Right atrium auricular region (tissue), 2 donors: ENCODE measurements at regions not wholly inside any gene's neighbourhood (a gene's known extent, or its start where the extent isn't known, plus 50 kb on each side); places are given as distances from the start of the nearest gene placed in this dataset.

Experiments used
- DNase-seq: peaks from one replicate; pipeline ENCODE4 v3.0.0-alpha.2; 2019; ENCODE audit warnings: low spot score
- H3K27ac ChIP-seq, 2 donors: fragments of 200-600 bp; sonication (generic); 1 replicate in 1 of 2; 2 replicates in 1 of 2; pipeline ENCODE4 v1.5.1; 2016 to 2019
- H3K27me3 ChIP-seq, 2 donors: fragments of 200-600 bp; sonication (generic); one replicate each; pipeline versions ENCODE4 v1.5.1 to v1.6.0; 2017 to 2019
- H3K36me3 ChIP-seq: fragments of 200-600 bp; sonication (generic); one replicate; pipeline ENCODE4 v1.5.1; 2016
- H3K4me1 ChIP-seq, 2 donors: fragments of 200-600 bp; sonication (generic); one replicate each; pipeline versions ENCODE4 v1.5.1 to v1.6.0; 2017 to 2019
- H3K4me3 ChIP-seq, 2 donors: fragments of 200-600 bp; sonication (generic); 1 replicate in 1 of 2; 2 replicates in 1 of 2; pipeline ENCODE4 v1.5.1; 2017 to 2019; ENCODE audit warnings: mild to moderate bottlenecking in 1 of 2, moderate library complexity in 1 of 2
- H3K9me3 ChIP-seq, 2 donors: fragments of 200-600 bp; sonication (generic); one replicate each; pipeline ENCODE4 v1.5.1; 2019
- CTCF ChIP-seq, 2 donors: fragments of 200-600 bp; sonication (generic); IDR thresholded peaks; one replicate each; pipeline ENCODE4 v1.5.1; 2019; ENCODE audit warnings: antibody characterized with exemption in 2 of 2

GRCh38 chr10:44168478-44168877 is 216.4 kb downstream of the CXCL12 start:
- no peaks in the 10 kb centered on the region for H3K27me3 ChIP-seq
- no peaks in the 10 kb centered on the region for H3K36me3 ChIP-seq
- H3K27ac ChIP-seq: no peak overlapping the region
- no peak for DNase-seq
- no peaks in the 10 kb centered on the region for H3K9me3 ChIP-seq
- H3K4me1 ChIP-seq: peaks cover 0 to 18% of the 10 kb centered on the region in 2 donors
- no peak overlapping the region for H3K4me3 ChIP-seq
- no peak for TF ChIP-seq CTCF (IDR thresholded peaks at IDR 0.05)

- H3K4me3 ChIP-seq: no peak overlapping the region
These were observed 217.1 kb downstream of the CXCL12 start for GRCh38 chr10:44167752-44168151.

GRCh38 chr10:44166441-44166840 is 218.5 kb downstream of the CXCL12 start:
- no peak for TF ChIP-seq CTCF (IDR thresholded peaks at IDR 0.05)
- Histone ChIP-seq H3K36me3 (no peaks in the 10 kb centered on the region), H3K27ac (no peak overlapping the region), H3K4me1 (peaks cover 0 to 11% of the 10 kb centered on the region in 2 donors), H3K27me3 (no peaks in the 10 kb centered on the region), H3K4me3 (no peak overlapping the region), H3K9me3 (no peaks in the 10 kb centered on the region)
- DNase-seq: no peak

More at GRCh38 chr10:44167752-44168151, 217.1 kb downstream of the CXCL12 start:
- H3K4me1 ChIP-seq: peaks cover 0 to 16% of the 10 kb centered on the region in 2 donors
- H3K36me3 ChIP-seq: no peaks in the 10 kb centered on the region
- no peak for DNase-seq
- H3K27ac ChIP-seq: no peak overlapping the region
- H3K9me3 ChIP-seq: no peaks in the 10 kb centered on the region
- TF ChIP-seq CTCF (IDR thresholded peaks at IDR 0.05): no peak
- no peaks in the 10 kb centered on the region for H3K27me3 ChIP-seq

GRCh38 chr10:44164251-44164956 is 220.5 kb downstream of the CXCL12 start:
- no peaks in the 10 kb centered on the region for H3K9me3 ChIP-seq
- H3K36me3 ChIP-seq: no peaks in the 10 kb centered on the region
- no peak overlapping the region for H3K27ac ChIP-seq
- H3K27me3 ChIP-seq: no peaks in the 10 kb centered on the region
- H3K4me1 ChIP-seq: peaks cover 0 to 11% of the 10 kb centered on the region in 2 donors
- DNase-seq: no peak
- no peak overlapping the region for H3K4me3 ChIP-seq
- no peak for TF ChIP-seq CTCF (IDR thresholded peaks at IDR 0.05)

GRCh38 chr10:44161184-44161583 is 223.7 kb downstream of the CXCL12 start:
- Histone ChIP-seq H3K4me1 (no peaks in the 10 kb centered on the region), H3K9me3 (peaks cover 0 to 13% of the 10 kb centered on the region in 2 donors), H3K27ac (no peak overlapping the region), H3K36me3 (no peaks in the 10 kb centered on the region), H3K27me3 (no peaks in the 10 kb centered on the region), H3K4me3 (no peak overlapping the region)
- no peak for DNase-seq
- TF ChIP-seq CTCF (IDR thresholded peaks at IDR 0.05): no peak

GRCh38 chr10:44157574-44157973 is 227.3 kb downstream of the CXCL12 start:
- peaks cover 0 to 13% of the 10 kb centered on the region in 2 donors for H3K9me3 ChIP-seq
- no peak overlapping the region for H3K27ac ChIP-seq
- no peak for DNase-seq
- no peak for TF ChIP-seq CTCF (IDR thresholded peaks at IDR 0.05)
- no peaks in the 10 kb centered on the region for H3K27me3 ChIP-seq
- no peak overlapping the region for H3K4me3 ChIP-seq
- peaks cover 0 to 8% of the 10 kb centered on the region in 2 donors for H3K4me1 ChIP-seq
- H3K36me3 ChIP-seq: no peaks in the 10 kb centered on the region
